ENCODE measurements at regions not wholly inside any gene's neighbourhood (a gene's known extent, or its start where the extent isn't known, plus 50 kb on each side); places are given as distances from the start of the nearest gene placed in this dataset.
"Not testable (repeated sequence)": the region's sequence is repeated elsewhere in the genome, so short reads cannot be mapped to it uniquely, and the experiment has no call there.

GRCh38 chr20:26135325-26136110, 438.9 kb upstream of the ZNF337 start:
- FAIRE-seq (no peak), DNase-seq (no peak), ATAC-seq (no peak)
- intact Hi-C loops (cut with DNase I) = no loop called here
- Histone ChIP-seq H3K9me3 (no peaks in the 10 kb centered on the region), H3K36me3 (no peaks in the 10 kb centered on the region), H3K4me1 (no peaks in the 10 kb centered on the region), H3K27ac (no peak overlapping the region), H3K4me3 (no peak overlapping the region), H3K27me3 (no peaks in the 10 kb centered on the region)
- 80 to 85% methylated on average over 19 of the region's 19 CpGs for WGBS, 2 donors
- TF ChIP-seq CTCF (IDR thresholded peaks at IDR 0.05) = no peak

- 78 to 88% methylated on average over 10 of the region's 10 CpGs for WGBS, 2 donors
- intact Hi-C loops (cut with DNase I) = no loop called here
- H3K36me3 ChIP-seq = no peaks in the 10 kb centered on the region
- no peak overlapping the region for H3K4me3 ChIP-seq
- TF ChIP-seq CTCF (IDR thresholded peaks at IDR 0.05) = no peak
- H3K27ac ChIP-seq = no peak overlapping the region
- ATAC-seq (no peak), DNase-seq (no peak), FAIRE-seq (no peak)
- no peaks in the 10 kb centered on the region for H3K9me3 ChIP-seq
- no peaks in the 10 kb centered on the region for H3K4me1 ChIP-seq
- H3K27me3 ChIP-seq = no peaks in the 10 kb centered on the region
These were observed 438.0 kb upstream of the ZNF337 start for GRCh38 chr20:26134606-26135005.

GRCh38 chr20:26133794-26134193, 437.1 kb upstream of the ZNF337 start:
- H3K27me3 ChIP-seq; H3K27ac ChIP-seq; intact Hi-C loops (cut with DNase I); H3K4me3 ChIP-seq; H3K36me3 ChIP-seq; H3K9me3 ChIP-seq; H3K4me1 ChIP-seq; FAIRE-seq; ATAC-seq: not testable (repeated sequence)
- peak in 1 of 6 donors; percentile 35 for DNase-seq
- WGBS, 2 donors = 60 to 67% methylated on average over 12 of the region's 12 CpGs

- 43 to 52% methylated on average over 2 of the region's 2 CpGs for WGBS, 2 donors
- FAIRE-seq; H3K27me3 ChIP-seq; DNase-seq; intact Hi-C loops (cut with DNase I); H3K4me3 ChIP-seq; H3K27ac ChIP-seq; H3K9me3 ChIP-seq; H3K36me3 ChIP-seq; ATAC-seq; H3K4me1 ChIP-seq: not testable (repeated sequence)
These were observed 424.3 kb upstream of the ZNF337 start for GRCh38 chr20:26120920-26121319.

GRCh38 chr20:26094498-26094897, 397.8 kb upstream of the ZNF337 start:
- DNase-seq; FAIRE-seq; H3K4me3 ChIP-seq; H3K4me1 ChIP-seq; H3K36me3 ChIP-seq; ATAC-seq; H3K27me3 ChIP-seq; intact Hi-C loops (cut with DNase I); H3K27ac ChIP-seq; H3K9me3 ChIP-seq: not testable (repeated sequence)
- WGBS, 2 donors = 58 to 62% methylated on average over 1 of the region's 1 CpG

GRCh38 chr20:26091921-26092320, 395.3 kb upstream of the ZNF337 start:
- ATAC-seq; H3K27me3 ChIP-seq; FAIRE-seq; H3K27ac ChIP-seq; H3K4me3 ChIP-seq; intact Hi-C loops (cut with DNase I); DNase-seq; H3K4me1 ChIP-seq; H3K9me3 ChIP-seq; H3K36me3 ChIP-seq: not testable (repeated sequence)
- 57 to 58% methylated on average over 7 of the region's 7 CpGs for WGBS, 2 donors

- H3K9me3 ChIP-seq, FAIRE-seq, DNase-seq: not testable (repeated sequence)
These were observed 389.5 kb upstream of the ZNF337 start for GRCh38 chr20:26086195-26086594.

GRCh38 chr20:26073972-26074371, 377.3 kb upstream of the ZNF337 start:
- H3K4me1 ChIP-seq; intact Hi-C loops (cut with DNase I); FAIRE-seq; H3K4me3 ChIP-seq; ATAC-seq; H3K27ac ChIP-seq; H3K27me3 ChIP-seq; DNase-seq; H3K36me3 ChIP-seq; H3K9me3 ChIP-seq: not testable (repeated sequence)
- WGBS, 2 donors = 43 to 63% methylated on average over 4 of the region's 4 CpGs

More at GRCh38 chr20:26086195-26086594, 389.5 kb upstream of the ZNF337 start:
- intact Hi-C loops (cut with DNase I); ATAC-seq; H3K4me3 ChIP-seq; H3K36me3 ChIP-seq; H3K27me3 ChIP-seq; H3K4me1 ChIP-seq; H3K27ac ChIP-seq: not testable (repeated sequence)
- 73% methylated on average over 3 of the region's 5 CpGs; no CpG with 5 or more reads in 1 of the 2 donors for WGBS, 2 donors

GRCh38 chr20:26059324-26059723, 362.7 kb upstream of the ZNF337 start:
- H3K36me3 ChIP-seq; FAIRE-seq; H3K27me3 ChIP-seq; H3K27ac ChIP-seq; H3K9me3 ChIP-seq; H3K4me3 ChIP-seq; ATAC-seq; DNase-seq; H3K4me1 ChIP-seq; intact Hi-C loops (cut with DNase I): not testable (repeated sequence)
- WGBS, 2 donors = no CpG with 5 or more reads among the region's 28 CpGs

- H3K9me3 ChIP-seq; H3K4me1 ChIP-seq; intact Hi-C loops (cut with DNase I); FAIRE-seq; H3K27me3 ChIP-seq; ATAC-seq; H3K4me3 ChIP-seq; DNase-seq; H3K27ac ChIP-seq; H3K36me3 ChIP-seq: not testable (repeated sequence)
- WGBS, 2 donors = no CpG with 5 or more reads among the region's 10 CpGs
These were observed 361.8 kb upstream of the ZNF337 start for GRCh38 chr20:26058446-26058845.

Data from pancreas (tissue), 10 donors.